WTC11 (cell line): ENCODE measurements at regions not wholly inside any gene's neighbourhood (a gene's known extent, or its start where the extent isn't known, plus 50 kb on each side); places are given as distances from the start of the nearest gene placed in this dataset.

Experiments
- CTCF ChIP-seq: fragments of 200-600 bp; IDR thresholded peaks from 2 replicates; pipeline ENCODE4 v1.8.0; 2022; ENCODE audit warnings: antibody characterized with exemption
- ESRRA ChIP-seq: sonication (generic); formaldehyde crosslinking; IDR thresholded peaks from 2 replicates; pipeline ENCODE4 v1.8.1; 2022; ENCODE audit warnings: mild to moderate bottlenecking, missing genetic modification reagents, borderline replicate concordance
- ZNF512 ChIP-seq: sonication (generic); formaldehyde crosslinking; IDR thresholded peaks from 2 replicates; pipeline ENCODE4 v1.8.1; 2022; ENCODE audit warnings: missing genetic modification reagents, borderline replicate concordance

GRCh38 chr9:74404620-74405019, 92.5 kb upstream of the RORB start:
- TF ChIP-seq CTCF (no peak), ZNF512 (CRISPR knock-in tag) (no peak), ESRRA (CRISPR knock-in tag) (no peak)
